SK-N-SH (cell line): ENCODE measurements at regions not wholly inside any gene's neighbourhood (a gene's known extent, or its start where the extent isn't known, plus 50 kb on each side); places are given as distances from the start of the nearest gene placed in this dataset.

ENCODE experiments used
- CTCF ChIA-PET: fragments of 300-600, 350-600 bp; formaldehyde crosslinking; extraction: SDS; loops from one replicate; lab custom pipeline; 2021; lab: Yijun Ruan, JAX
- POLR2A ChIA-PET: fragments of 350-600 bp; sonication (Branson Sonifier 250); formaldehyde crosslinking; extraction: SDS; loops from one replicate; lab custom pipeline; 2020; ENCODE audit warnings: antibody characterized with exemption, inconsistent platforms; lab: Yijun Ruan, JAX
- DNase-seq: peaks from one replicate; pipeline ENCODE4 v3.0.0; 2012
- H2AFZ ChIP-seq: fragments of 200-600 bp; sonication (generic); 2 replicates; pipeline ENCODE4 v1.8.1; 2016; ENCODE audit warnings: antibody characterized with exemption, mild to moderate bottlenecking, low read depth
- H3F3A ChIP-seq: fragments of 200-600 bp; sonication (generic); replicated peaks from 2 replicates; pipeline ENCODE3; 2016; ENCODE audit warnings: antibody characterized with exemption, mild to moderate bottlenecking; ENCODE audit not compliant: insufficient read depth
- H3K27ac ChIP-seq, 2 experiments: fragments of 200-500 bp in 1 of 2; fragments of 200-600 bp in 1 of 2; sonication (Bioruptor generic) in 1 of 2; sonication (generic), shearing (Covaris generic) in 1 of 2; 2 replicates each; pipeline versions ENCODE4 v1.5.1 to v1.6.1; 2014 to 2016; ENCODE audit warnings: low read depth in 2 of 2, inconsistent platforms in 1 of 2, low read length in 1 of 2, mild to moderate bottlenecking in 1 of 2, mixed read lengths in 1 of 2
- H3K27me3 ChIP-seq: fragments of 200-600 bp; sonication (generic), shearing (Covaris generic); 2 replicates; pipeline ENCODE4 v1.6.1; 2016; ENCODE audit warnings: mixed run types; ENCODE audit not compliant: insufficient read depth
- H3K36me3 ChIP-seq, 2 experiments: fragments of 200-500 bp in 1 of 2; fragments of 200-600 bp in 1 of 2; sonication (Bioruptor generic) in 1 of 2; sonication (generic) in 1 of 2; replicated peaks in 1 of 2; 2 replicates each; pipeline versions ENCODE3 to v1.5.1; 2014 to 2016; ENCODE audit warnings: low read length in 1 of 2, mild to moderate bottlenecking in 1 of 2; ENCODE audit not compliant: insufficient read depth in 2 of 2, control insufficient read depth in 1 of 2
- H3K4me1 ChIP-seq, 2 experiments: fragments of 200-500 bp in 1 of 2; fragments of 200-600 bp in 1 of 2; sonication (Bioruptor generic) in 1 of 2; sonication (generic), shearing (Covaris generic) in 1 of 2; 2 replicates each; pipeline versions ENCODE4 v1.5.1 to v1.6.1; 2014 to 2016; ENCODE audit warnings: low read depth in 1 of 2, low read length in 1 of 2, mixed run types in 1 of 2; ENCODE audit not compliant: insufficient read depth in 2 of 2, control insufficient read depth in 1 of 2
- H3K4me2 ChIP-seq: fragments of 200-600 bp; sonication (generic), shearing (Covaris generic); 2 replicates; pipeline ENCODE4 v1.6.1; 2017; ENCODE audit warnings: mixed run types
- H3K4me3 ChIP-seq, 2 experiments: fragments of 200-500 bp in 1 of 2; fragments of 200-600 bp in 1 of 2; sonication (Bioruptor generic) in 1 of 2; sonication (generic), shearing (Covaris generic) in 1 of 2; 2 replicates each; pipeline versions ENCODE4 v1.5.1 to v1.8.1; 2014 to 2016; ENCODE audit warnings: low read depth in 2 of 2, inconsistent platforms in 1 of 2, low read length in 1 of 2, mild to moderate bottlenecking in 1 of 2, mixed read lengths in 1 of 2, moderate library complexity in 1 of 2
- H3K79me2 ChIP-seq: fragments of 200-600 bp; sonication (generic); 2 replicates; pipeline ENCODE4 v1.8.1; 2017; ENCODE audit warnings: mild to moderate bottlenecking; ENCODE audit not compliant: insufficient read depth
- H3K9ac ChIP-seq: fragments of 200-600 bp; sonication (generic); 2 replicates; pipeline ENCODE4 v1.6.1; 2017; ENCODE audit warnings: mixed run types
- H3K9me2 ChIP-seq: fragments of 200-600 bp; sonication (generic); 2 replicates; pipeline ENCODE4 v1.6.1; 2017; ENCODE audit warnings: mixed run types
- H3K9me3 ChIP-seq: fragments of 200-600 bp; sonication (generic); 2 replicates; pipeline ENCODE4 v1.6.1; 2017; ENCODE audit warnings: mixed run types, mild to moderate bottlenecking, moderate library complexity
- H4K20me1 ChIP-seq: fragments of 200-600 bp; sonication (generic); 2 replicates; pipeline ENCODE4 v1.6.1; 2017; ENCODE audit warnings: mild to moderate bottlenecking, mixed run types; ENCODE audit not compliant: insufficient read depth
- ELF1 ChIP-seq: IDR thresholded peaks from 2 replicates; pipeline ENCODE4 v1.4.0; 2012
- FOSL2 ChIP-seq: IDR thresholded peaks from 2 replicates; pipeline ENCODE4 v1.4.0; 2012; ENCODE audit warnings: low read depth, mild to moderate bottlenecking, moderate library complexity, borderline replicate concordance
- GABPA ChIP-seq: IDR thresholded peaks from 2 replicates; pipeline ENCODE4 v1.4.0; 2012; ENCODE audit warnings: low read depth, mild to moderate bottlenecking
- MAX ChIP-seq: IDR thresholded peaks from 2 replicates; pipeline ENCODE4 v1.4.0; 2012; ENCODE audit warnings: low read depth
- REST ChIP-seq: IDR thresholded peaks from 2 replicates; pipeline ENCODE4 v1.6.1; 2012; ENCODE audit warnings: mild to moderate bottlenecking, low read depth, low read length, moderate library complexity
- SIN3A ChIP-seq: IDR thresholded peaks from 2 replicates; pipeline ENCODE4 v1.6.1; 2012; ENCODE audit warnings: low read depth, mild to moderate bottlenecking, low read length, moderate library complexity, borderline replicate concordance
- SMC3 ChIP-seq: IDR thresholded peaks from 2 replicates; pipeline ENCODE4 v1.6.1; 2012; ENCODE audit warnings: low read depth, low read length, improper control_type of control experiment
- TAF1 ChIP-seq: IDR thresholded peaks from 2 replicates; pipeline ENCODE4 v1.6.1; 2012; ENCODE audit warnings: low read depth, mild to moderate bottlenecking, low read length, moderate library complexity, borderline replicate concordance
- USF1 ChIP-seq: IDR thresholded peaks from 2 replicates; pipeline ENCODE4 v1.4.0; 2012; ENCODE audit warnings: low read depth, borderline replicate concordance
- USF2 ChIP-seq: fragments of 150-350 bp; IDR thresholded peaks from 2 replicates; pipeline ENCODE4 v1.6.1; 2017; ENCODE audit warnings: antibody characterized with exemption, low read length, low read depth, borderline replicate concordance
- YY1 ChIP-seq: IDR thresholded peaks from 2 replicates; pipeline ENCODE4 v1.4.0; 2012; ENCODE audit warnings: low read depth, mild to moderate bottlenecking
- ZBTB33 ChIP-seq: IDR thresholded peaks from 2 replicates; pipeline ENCODE4 v1.4.0; 2012; ENCODE audit warnings: low read depth, borderline replicate concordance
- WGBS: methylation state at CpG from one replicate; pipeline ENCODE4 v1.1.6; 2017; ENCODE audit warnings: low lambda C conversion rate; 5-methylcytosine and 5-hydroxymethylcytosine counted together

- Histone ChIP-seq H3K9me3 (no peaks in the 10 kb centered on the region), H3K9ac (no peak overlapping the region), H3K27me3 (no peaks in the 10 kb centered on the region), H3K27ac (no peak overlapping the region), H2AFZ (no peak overlapping the region), H3K4me1 (no peaks in the 10 kb centered on the region), H3K4me2 (no peak overlapping the region), H3K4me3 (no peak overlapping the region), H4K20me1 (no peaks in the 10 kb centered on the region), H3K36me3 (no peaks in the 10 kb centered on the region), H3K79me2 (no peaks in the 10 kb centered on the region), H3F3A (no peaks in the 10 kb centered on the region), H3K9me2 (no peaks in the 10 kb centered on the region)
- no peak for DNase-seq
- POLR2A ChIA-PET = no interaction called here
- TF ChIP-seq FOSL2 = no peak
- no peak for TF ChIP-seq ZBTB33
- no peak for TF ChIP-seq REST
- no peak for TF ChIP-seq SIN3A
- no peak for TF ChIP-seq GABPA
- TF ChIP-seq USF2 = no peak
- TF ChIP-seq TAF1 = no peak
- TF ChIP-seq MAX = no peak
- no peak for TF ChIP-seq YY1
- no peak for TF ChIP-seq SMC3
- TF ChIP-seq ELF1 = no peak
- no peak for TF ChIP-seq USF1
- CTCF ChIA-PET = no interaction called here
- 40% methylated on average over 4 of the region's 4 CpGs for WGBS
These were observed 194.4 kb downstream of the BTBD3 start for GRCh38 chr20:12112089-12112474.
